ENCODE measurements at regions not wholly inside any gene's neighbourhood (a gene's known extent, or its start where the extent isn't known, plus 50 kb on each side); places are given as distances from the start of the nearest gene placed in this dataset.

GRCh38 chr6:84967965-84968364 is 203.6 kb upstream of the TBX18 start:
- TF ChIP-seq POLR2A (IDR thresholded peaks at IDR 0.05), result no peak
- no peak for TF ChIP-seq CTCF (IDR thresholded peaks at IDR 0.05)
- no peak for TF ChIP-seq EP300 (IDR thresholded peaks at IDR 0.05)

Data from ovary (tissue), 3 donors.